ENCODE measurements at regions not wholly inside any gene's neighbourhood (a gene's known extent, or its start where the extent isn't known, plus 50 kb on each side); places are given as distances from the start of the nearest gene placed in this dataset.

DNA sequence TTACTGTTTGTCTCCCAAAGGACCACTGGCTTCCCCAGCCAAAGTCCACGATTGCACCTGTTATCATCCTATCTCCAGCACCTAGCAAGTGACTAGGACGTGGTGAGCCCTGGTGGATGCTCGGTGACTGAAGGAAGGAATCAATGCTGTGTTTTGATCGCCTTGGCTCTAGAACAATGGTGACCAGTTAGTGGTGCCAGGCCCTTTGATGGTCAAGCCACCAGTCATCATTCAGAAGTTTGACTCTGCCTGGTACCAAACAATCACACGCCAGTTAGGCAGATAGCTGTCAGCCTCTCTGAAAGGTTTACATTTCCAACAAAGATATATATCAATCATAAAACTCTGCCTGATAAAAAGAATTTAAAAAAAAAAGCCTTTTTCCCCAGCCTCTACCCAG is 244.1 kb downstream of the SH3BP4 start:
- ChIA-PET POLR2A (no interaction called here), CTCF (no interaction called here)
- Histone ChIP-seq H3K27ac (ENCODE audit: low read depth, low read length) (no peak overlapping the region), H3K9me3 (ENCODE audit: control insufficient read depth in 2 of 3, low read length in 3 of 3) (no peaks in the 10 kb centered on the region), H3K27me3 (ENCODE audit: control insufficient read depth in 2 of 2, insufficient read depth in 2 of 2, low read length in 2 of 2) (no peaks in the 10 kb centered on the region), H3K36me3 (ENCODE audit: control insufficient read depth in 2 of 3, insufficient read depth in 3 of 3, low read length in 3 of 3) (no peaks in the 10 kb centered on the region), H3K4me1 (ENCODE audit: control insufficient read depth in 2 of 2, insufficient read depth in 2 of 2, low read length in 2 of 2) (no peaks in the 10 kb centered on the region), H3K4me3 (ENCODE audit: low read length) (no peak overlapping the region)
- peaks cover 0 to 51% (median 17%) of the 10 kb centered on the region in 5 donors for H3K27me3 Mint-ChIP-seq
- H3K36me3 Mint-ChIP-seq = no peaks in the 10 kb centered on the region
- intact Hi-C loops (cut with micrococcal nuclease) = no loop called here
- H3K27ac Mint-ChIP-seq = no peak overlapping the region
- no peaks in the 10 kb centered on the region for H3K4me1 Mint-ChIP-seq
- DNase-seq (no peak), ATAC-seq (no peak)
- peaks cover 0 to 8% (median 0%) of the 10 kb centered on the region in 11 donors for H3K9me3 Mint-ChIP-seq
- no peak overlapping the region for H3K4me3 Mint-ChIP-seq

DNA sequence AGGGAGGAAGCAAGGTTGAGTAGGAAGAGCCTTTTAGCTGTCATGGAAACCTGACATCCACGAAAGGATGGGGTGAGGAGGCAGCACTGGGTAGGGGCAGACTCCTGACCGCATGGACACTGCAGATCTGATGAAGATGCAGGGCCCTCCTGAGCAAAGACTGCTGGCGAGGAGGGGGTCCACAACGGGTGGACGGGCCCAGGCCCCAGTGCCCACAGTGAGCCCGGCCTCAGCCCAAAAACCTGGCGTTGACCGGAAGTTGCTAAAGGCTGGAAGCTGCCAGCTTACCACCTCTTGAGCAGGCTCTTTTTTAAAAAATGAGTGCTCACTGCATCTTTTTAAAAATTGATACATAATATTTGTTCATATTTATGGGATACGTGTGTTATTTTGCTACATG is 247.3 kb downstream of the SH3BP4 start:
- CTCF ChIA-PET = no interaction called here

DNA sequence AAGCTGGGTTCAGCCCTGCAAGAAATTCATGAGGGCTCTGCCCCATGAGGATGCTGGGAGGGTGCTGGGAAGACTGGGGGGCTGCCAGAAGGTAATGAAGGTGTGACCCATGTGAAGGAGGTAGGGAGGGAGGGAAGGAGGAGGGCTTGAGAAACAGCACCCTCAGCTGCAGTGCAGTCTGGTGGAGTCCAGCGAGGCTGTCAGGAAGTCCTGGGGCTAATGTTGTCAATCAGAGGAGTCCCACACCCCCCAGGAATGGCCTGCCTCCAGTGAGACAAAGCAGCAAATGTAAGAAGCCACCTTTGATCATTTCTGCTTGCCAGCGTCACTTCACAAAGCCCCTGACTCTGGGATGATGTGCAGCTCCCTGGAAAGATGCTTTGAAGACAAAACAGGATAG is 248.4 kb downstream of the SH3BP4 start:
- no peaks in the 10 kb centered on the region for H3K36me3 ChIP-seq (ENCODE audit: control insufficient read depth in 2 of 3, insufficient read depth in 3 of 3, low read length in 3 of 3)
- Mint-ChIP-seq H3K9me3 (peaks cover 0 to 3% (median 0%) of the 10 kb centered on the region in 11 donors), H3K4me3 (no peak overlapping the region), H3K27me3 (peaks cover 0 to 45% (median 12%) of the 10 kb centered on the region in 5 donors), H3K27ac (no peak overlapping the region), H3K36me3 (no peaks in the 10 kb centered on the region), H3K4me1 (no peaks in the 10 kb centered on the region)
- H3K4me3 ChIP-seq (ENCODE audit: low read length) = no peak overlapping the region
- no peaks in the 10 kb centered on the region for H3K4me1 ChIP-seq (ENCODE audit: control insufficient read depth in 2 of 2, insufficient read depth in 2 of 2, low read length in 2 of 2)
- H3K9me3 ChIP-seq (ENCODE audit: control insufficient read depth in 2 of 3, low read length in 3 of 3) = no peaks in the 10 kb centered on the region
- ChIA-PET CTCF (no interaction called here), POLR2A (no interaction called here)
- no peak overlapping the region for H3K27ac ChIP-seq (ENCODE audit: low read depth, low read length)
- DNase-seq (no peak), ATAC-seq (no peak)
- no peaks in the 10 kb centered on the region for H3K27me3 ChIP-seq (ENCODE audit: control insufficient read depth in 2 of 2, insufficient read depth in 2 of 2, low read length in 2 of 2)
- intact Hi-C loops (cut with micrococcal nuclease) = no loop called here

More for the DNA sequence above, 247.3 kb downstream of the SH3BP4 start:
- H3K4me1 Mint-ChIP-seq = no peaks in the 10 kb centered on the region
- no peak overlapping the region for H3K4me3 ChIP-seq (ENCODE audit: low read length)
- H3K36me3 Mint-ChIP-seq = no peaks in the 10 kb centered on the region
- ATAC-seq (no peak), DNase-seq (no peak)
- H3K9me3 ChIP-seq (ENCODE audit: control insufficient read depth in 2 of 3, low read length in 3 of 3) = no peaks in the 10 kb centered on the region
- H3K4me1 ChIP-seq (ENCODE audit: control insufficient read depth in 2 of 2, insufficient read depth in 2 of 2, low read length in 2 of 2) = no peaks in the 10 kb centered on the region
- no peak overlapping the region for H3K27ac Mint-ChIP-seq
- H3K27ac ChIP-seq (ENCODE audit: low read depth, low read length) = no peak overlapping the region
- H3K36me3 ChIP-seq (ENCODE audit: control insufficient read depth in 2 of 3, insufficient read depth in 3 of 3, low read length in 3 of 3) = no peaks in the 10 kb centered on the region
- peaks cover 0 to 44% (median 15%) of the 10 kb centered on the region in 5 donors for H3K27me3 Mint-ChIP-seq
- POLR2A ChIA-PET = no interaction called here
- H3K27me3 ChIP-seq (ENCODE audit: control insufficient read depth in 2 of 2, insufficient read depth in 2 of 2, low read length in 2 of 2) = no peaks in the 10 kb centered on the region
- intact Hi-C loops (cut with micrococcal nuclease) = no loop called here
- H3K9me3 Mint-ChIP-seq = peaks cover 0 to 3% (median 0%) of the 10 kb centered on the region in 11 donors
- no peak overlapping the region for H3K4me3 Mint-ChIP-seq

DNA sequence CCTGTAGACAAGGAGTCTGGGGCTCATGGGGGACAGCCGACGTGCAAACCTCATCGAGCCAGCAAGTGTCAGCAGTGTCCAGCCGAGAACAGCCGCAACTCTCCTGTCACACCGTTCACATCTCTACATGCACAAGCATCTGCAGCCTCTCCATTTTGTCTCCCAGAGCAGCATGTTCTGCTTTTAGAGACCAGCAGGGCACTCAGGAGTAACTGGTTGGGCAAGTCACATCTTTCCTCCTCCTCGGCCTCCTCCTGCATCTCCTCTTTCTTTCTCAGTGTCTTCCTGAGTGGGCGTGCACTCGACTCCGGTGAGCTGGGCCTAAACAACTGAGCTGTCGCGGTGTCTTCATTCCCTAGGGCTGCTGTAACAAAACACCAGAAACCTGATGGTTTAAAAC is 249.9 kb downstream of the SH3BP4 start:
- DNase-seq (no peak), ATAC-seq (no peak)
- peaks cover 0 to 50% (median 19%) of the 10 kb centered on the region in 5 donors for H3K27me3 Mint-ChIP-seq
- peaks cover 0 to 1% (median 0%) of the 10 kb centered on the region in 5 donors for H3K36me3 Mint-ChIP-seq
- Histone ChIP-seq H3K27ac (ENCODE audit: low read depth, low read length) (no peak overlapping the region), H3K4me1 (ENCODE audit: control insufficient read depth in 2 of 2, insufficient read depth in 2 of 2, low read length in 2 of 2) (no peaks in the 10 kb centered on the region), H3K36me3 (ENCODE audit: control insufficient read depth in 2 of 3, insufficient read depth in 3 of 3, low read length in 3 of 3) (no peaks in the 10 kb centered on the region), H3K27me3 (ENCODE audit: control insufficient read depth in 2 of 2, insufficient read depth in 2 of 2, low read length in 2 of 2) (no peaks in the 10 kb centered on the region), H3K9me3 (ENCODE audit: control insufficient read depth in 2 of 3, low read length in 3 of 3) (no peaks in the 10 kb centered on the region), H3K4me3 (ENCODE audit: low read length) (no peak overlapping the region)
- POLR2A ChIA-PET = no interaction called here
- intact Hi-C loops (cut with micrococcal nuclease) = no loop called here
- H3K27ac Mint-ChIP-seq = no peak overlapping the region
- H3K4me1 Mint-ChIP-seq = no peaks in the 10 kb centered on the region
- CTCF ChIA-PET = no interaction called here
- H3K4me3 Mint-ChIP-seq = no peak overlapping the region
- peaks cover 0 to 1% (median 0%) of the 10 kb centered on the region in 11 donors for H3K9me3 Mint-ChIP-seq

DNA sequence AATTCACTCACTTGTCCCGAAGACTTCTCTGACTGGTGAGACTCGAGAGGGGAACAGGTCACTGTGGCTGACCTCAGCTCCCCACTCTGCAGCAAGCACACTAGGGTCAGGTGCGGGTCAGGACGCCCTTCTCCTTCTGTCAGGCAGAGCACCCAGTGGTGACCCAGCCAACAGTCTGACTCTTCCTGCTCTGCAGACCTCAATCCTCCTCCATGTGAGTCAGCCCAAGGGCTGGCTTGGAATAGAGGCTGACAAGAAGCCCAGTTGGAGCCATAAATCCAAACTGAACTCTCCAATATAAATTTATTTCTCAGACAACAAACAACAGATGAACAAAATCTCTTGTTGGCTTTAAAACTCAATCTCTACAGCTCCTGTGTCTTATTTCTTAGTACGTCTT is 253.1 kb downstream of the SH3BP4 start:
- H3K27ac ChIP-seq (ENCODE audit: low read depth, low read length) = no peak overlapping the region
- DNase-seq (no peak), ATAC-seq (no peak)
- no peaks in the 10 kb centered on the region for H3K9me3 ChIP-seq (ENCODE audit: control insufficient read depth in 2 of 3, low read length in 3 of 3)
- no peak overlapping the region for H3K27ac Mint-ChIP-seq
- H3K4me1 Mint-ChIP-seq = no peaks in the 10 kb centered on the region
- intact Hi-C loops (cut with micrococcal nuclease) = no loop called here
- H3K4me1 ChIP-seq (ENCODE audit: control insufficient read depth in 2 of 2, insufficient read depth in 2 of 2, low read length in 2 of 2) = no peaks in the 10 kb centered on the region
- peaks cover 0 to 3% (median 0%) of the 10 kb centered on the region in 5 donors for H3K36me3 Mint-ChIP-seq
- H3K4me3 ChIP-seq (ENCODE audit: low read length) = no peak overlapping the region
- H3K27me3 Mint-ChIP-seq = peaks cover 0 to 48% (median 25%) of the 10 kb centered on the region in 5 donors
- POLR2A ChIA-PET = no interaction called here
- peaks cover 0 to 8% (median 0%) of the 10 kb centered on the region in 11 donors for H3K9me3 Mint-ChIP-seq
- no peaks in the 10 kb centered on the region for H3K27me3 ChIP-seq (ENCODE audit: control insufficient read depth in 2 of 2, insufficient read depth in 2 of 2, low read length in 2 of 2)
- no peak overlapping the region for H3K4me3 Mint-ChIP-seq
- no peaks in the 10 kb centered on the region for H3K36me3 ChIP-seq (ENCODE audit: control insufficient read depth in 2 of 3, insufficient read depth in 3 of 3, low read length in 3 of 3)
- CTCF ChIA-PET = no interaction called here

DNA sequence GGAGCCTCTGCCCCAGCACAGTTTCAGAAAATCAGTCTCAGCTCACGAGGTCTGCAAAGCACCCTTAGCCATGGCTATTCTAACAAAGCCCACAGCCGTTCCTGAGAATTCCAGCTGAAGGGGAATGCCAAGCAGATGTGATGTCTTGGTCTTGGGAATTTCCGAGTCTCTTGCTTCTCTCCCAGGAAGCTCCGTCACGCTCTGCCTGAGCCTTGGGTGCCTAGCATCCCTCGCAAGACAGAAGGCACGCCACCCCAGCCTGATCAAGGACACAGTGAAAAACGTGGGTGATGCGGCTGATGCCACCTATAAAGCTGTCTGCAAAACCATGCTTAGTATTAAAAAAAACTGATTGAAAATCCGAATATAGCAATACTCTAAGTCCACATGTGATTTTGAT is 254.6 kb downstream of the SH3BP4 start:
- Mint-ChIP-seq H3K36me3 (peaks cover 0 to 3% (median 0%) of the 10 kb centered on the region in 5 donors), H3K27ac (no peak overlapping the region), H3K27me3 (peaks cover 0 to 47% (median 25%) of the 10 kb centered on the region in 5 donors), H3K9me3 (peaks cover 0 to 8% (median 0%) of the 10 kb centered on the region in 11 donors), H3K4me1 (no peaks in the 10 kb centered on the region), H3K4me3 (no peak overlapping the region)
- ATAC-seq (no peak), DNase-seq (no peak)
- ChIA-PET POLR2A (no interaction called here), CTCF (no interaction called here)
- Histone ChIP-seq H3K4me3 (ENCODE audit: low read length) (no peak overlapping the region), H3K9me3 (ENCODE audit: control insufficient read depth in 2 of 3, low read length in 3 of 3) (no peaks in the 10 kb centered on the region), H3K27ac (ENCODE audit: low read depth, low read length) (no peak overlapping the region), H3K27me3 (ENCODE audit: control insufficient read depth in 2 of 2, insufficient read depth in 2 of 2, low read length in 2 of 2) (no peaks in the 10 kb centered on the region), H3K36me3 (ENCODE audit: control insufficient read depth in 2 of 3, insufficient read depth in 3 of 3, low read length in 3 of 3) (no peaks in the 10 kb centered on the region), H3K4me1 (ENCODE audit: control insufficient read depth in 2 of 2, insufficient read depth in 2 of 2, low read length in 2 of 2) (no peaks in the 10 kb centered on the region)
- intact Hi-C loops (cut with micrococcal nuclease) = no loop called here

DNA sequence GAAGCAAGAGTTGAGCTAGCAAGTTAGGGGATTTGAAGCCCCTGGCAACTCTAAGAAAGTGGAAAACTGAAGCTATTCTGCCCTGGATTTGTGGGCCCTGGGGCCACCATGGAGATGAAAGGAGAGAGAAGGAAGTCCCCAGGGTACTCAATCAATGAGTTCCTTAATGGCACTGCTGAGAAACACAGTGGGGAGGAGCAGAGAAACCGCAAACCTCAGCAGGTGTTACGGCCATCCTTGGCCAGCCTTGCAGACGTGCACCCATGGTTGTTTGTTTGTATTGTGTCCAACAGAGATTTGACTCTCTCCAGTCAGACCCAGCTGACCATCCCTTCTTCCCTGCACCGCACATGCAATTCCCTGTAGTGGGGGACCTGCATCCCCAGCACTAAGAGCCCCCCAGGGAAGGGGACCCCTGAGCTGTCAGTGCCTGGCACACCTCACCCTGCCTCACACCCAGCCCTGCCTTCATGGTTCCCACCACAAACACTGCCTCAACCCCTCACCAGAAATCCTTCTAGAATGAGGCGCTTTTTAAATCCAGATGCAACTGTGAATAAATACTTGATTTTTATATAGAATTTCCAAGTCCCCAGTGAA is 255.3 kb downstream of the SH3BP4 start:
- Mint-ChIP-seq H3K4me1 (no peaks in the 10 kb centered on the region), H3K36me3 (peaks cover 0 to 3% (median 0%) of the 10 kb centered on the region in 5 donors), H3K9me3 (peaks cover 0 to 8% (median 0%) of the 10 kb centered on the region in 11 donors), H3K27me3 (peaks cover 4 to 40% (median 19%) of the 10 kb centered on the region in 5 donors), H3K27ac (no peak overlapping the region), H3K4me3 (no peak overlapping the region)
- ChIA-PET POLR2A (no interaction called here), CTCF (no interaction called here)
- H3K4me3 ChIP-seq (ENCODE audit: low read length) = no peak overlapping the region
- ATAC-seq = no peak
- no peak overlapping the region for H3K27ac ChIP-seq (ENCODE audit: low read depth, low read length)
- H3K4me1 ChIP-seq (ENCODE audit: control insufficient read depth in 2 of 2, insufficient read depth in 2 of 2, low read length in 2 of 2) = no peaks in the 10 kb centered on the region
- no peaks in the 10 kb centered on the region for H3K9me3 ChIP-seq (ENCODE audit: control insufficient read depth in 2 of 3, low read length in 3 of 3)
- DNase-seq = no peak
- intact Hi-C loops (cut with micrococcal nuclease) = no loop called here
- H3K36me3 ChIP-seq (ENCODE audit: control insufficient read depth in 2 of 3, insufficient read depth in 3 of 3, low read length in 3 of 3) = no peaks in the 10 kb centered on the region
- H3K27me3 ChIP-seq (ENCODE audit: control insufficient read depth in 2 of 2, insufficient read depth in 2 of 2, low read length in 2 of 2) = no peaks in the 10 kb centered on the region
